ENCODE measurements at regions not wholly inside any gene's neighbourhood (a gene's known extent, or its start where the extent isn't known, plus 50 kb on each side); places are given as distances from the start of the nearest gene placed in this dataset.

GRCh38 chr14:30084811-30085210 lies 157.2 kb upstream of the PRKD1 start:
- no peak for TF ChIP-seq CHD2 (IDR thresholded peaks at IDR 0.05; ENCODE audit: low read length, partially characterized antibody)
- no peak for TF ChIP-seq SMC3 (IDR thresholded peaks at IDR 0.05; ENCODE audit: low read depth, low read length)
- TF ChIP-seq, protein P1, sequence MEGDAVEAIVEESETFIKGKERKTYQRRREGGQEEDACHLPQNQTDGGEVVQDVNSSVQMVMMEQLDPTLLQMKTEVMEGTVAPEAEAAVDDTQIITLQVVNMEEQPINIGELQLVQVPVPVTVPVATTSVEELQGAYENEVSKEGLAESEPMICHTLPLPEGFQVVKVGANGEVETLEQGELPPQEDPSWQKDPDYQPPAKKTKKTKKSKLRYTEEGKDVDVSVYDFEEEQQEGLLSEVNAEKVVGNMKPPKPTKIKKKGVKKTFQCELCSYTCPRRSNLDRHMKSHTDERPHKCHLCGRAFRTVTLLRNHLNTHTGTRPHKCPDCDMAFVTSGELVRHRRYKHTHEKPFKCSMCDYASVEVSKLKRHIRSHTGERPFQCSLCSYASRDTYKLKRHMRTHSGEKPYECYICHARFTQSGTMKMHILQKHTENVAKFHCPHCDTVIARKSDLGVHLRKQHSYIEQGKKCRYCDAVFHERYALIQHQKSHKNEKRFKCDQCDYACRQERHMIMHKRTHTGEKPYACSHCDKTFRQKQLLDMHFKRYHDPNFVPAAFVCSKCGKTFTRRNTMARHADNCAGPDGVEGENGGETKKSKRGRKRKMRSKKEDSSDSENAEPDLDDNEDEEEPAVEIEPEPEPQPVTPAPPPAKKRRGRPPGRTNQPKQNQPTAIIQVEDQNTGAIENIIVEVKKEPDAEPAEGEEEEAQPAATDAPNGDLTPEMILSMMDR (IDR thresholded peaks at IDR 0.05): no peak
- TF ChIP-seq, protein P2, sequence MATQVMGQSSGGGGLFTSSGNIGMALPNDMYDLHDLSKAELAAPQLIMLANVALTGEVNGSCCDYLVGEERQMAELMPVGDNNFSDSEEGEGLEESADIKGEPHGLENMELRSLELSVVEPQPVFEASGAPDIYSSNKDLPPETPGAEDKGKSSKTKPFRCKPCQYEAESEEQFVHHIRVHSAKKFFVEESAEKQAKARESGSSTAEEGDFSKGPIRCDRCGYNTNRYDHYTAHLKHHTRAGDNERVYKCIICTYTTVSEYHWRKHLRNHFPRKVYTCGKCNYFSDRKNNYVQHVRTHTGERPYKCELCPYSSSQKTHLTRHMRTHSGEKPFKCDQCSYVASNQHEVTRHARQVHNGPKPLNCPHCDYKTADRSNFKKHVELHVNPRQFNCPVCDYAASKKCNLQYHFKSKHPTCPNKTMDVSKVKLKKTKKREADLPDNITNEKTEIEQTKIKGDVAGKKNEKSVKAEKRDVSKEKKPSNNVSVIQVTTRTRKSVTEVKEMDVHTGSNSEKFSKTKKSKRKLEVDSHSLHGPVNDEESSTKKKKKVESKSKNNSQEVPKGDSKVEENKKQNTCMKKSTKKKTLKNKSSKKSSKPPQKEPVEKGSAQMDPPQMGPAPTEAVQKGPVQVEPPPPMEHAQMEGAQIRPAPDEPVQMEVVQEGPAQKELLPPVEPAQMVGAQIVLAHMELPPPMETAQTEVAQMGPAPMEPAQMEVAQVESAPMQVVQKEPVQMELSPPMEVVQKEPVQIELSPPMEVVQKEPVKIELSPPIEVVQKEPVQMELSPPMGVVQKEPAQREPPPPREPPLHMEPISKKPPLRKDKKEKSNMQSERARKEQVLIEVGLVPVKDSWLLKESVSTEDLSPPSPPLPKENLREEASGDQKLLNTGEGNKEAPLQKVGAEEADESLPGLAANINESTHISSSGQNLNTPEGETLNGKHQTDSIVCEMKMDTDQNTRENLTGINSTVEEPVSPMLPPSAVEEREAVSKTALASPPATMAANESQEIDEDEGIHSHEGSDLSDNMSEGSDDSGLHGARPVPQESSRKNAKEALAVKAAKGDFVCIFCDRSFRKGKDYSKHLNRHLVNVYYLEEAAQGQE (IDR thresholded peaks at IDR 0.05; ENCODE audit: low read depth, low read length): no peak
- no peak for TF ChIP-seq YY1 (IDR thresholded peaks at IDR 0.05; ENCODE audit: low read depth)
- TF ChIP-seq MEF2A (IDR thresholded peaks at IDR 0.05; ENCODE audit: borderline replicate concordance, low read depth): no peak
- no peak for TF ChIP-seq FOXM1 (IDR thresholded peaks at IDR 0.05; ENCODE audit: low read depth)
- TF ChIP-seq RAD21 (IDR thresholded peaks at IDR 0.05; ENCODE audit: low read length): no peak
- TF ChIP-seq EZH2phosphoT487 (IDR thresholded peaks at IDR 0.05; ENCODE audit: borderline replicate concordance, low read depth): no peak
- TF ChIP-seq TAF1 (IDR thresholded peaks at IDR 0.05; ENCODE audit: borderline replicate concordance, low read depth, low read length): no peak
- TF ChIP-seq, protein P3, sequence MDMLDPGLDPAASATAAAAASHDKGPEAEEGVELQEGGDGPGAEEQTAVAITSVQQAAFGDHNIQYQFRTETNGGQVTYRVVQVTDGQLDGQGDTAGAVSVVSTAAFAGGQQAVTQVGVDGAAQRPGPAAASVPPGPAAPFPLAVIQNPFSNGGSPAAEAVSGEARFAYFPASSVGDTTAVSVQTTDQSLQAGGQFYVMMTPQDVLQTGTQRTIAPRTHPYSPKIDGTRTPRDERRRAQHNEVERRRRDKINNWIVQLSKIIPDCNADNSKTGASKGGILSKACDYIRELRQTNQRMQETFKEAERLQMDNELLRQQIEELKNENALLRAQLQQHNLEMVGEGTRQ (IDR thresholded peaks at IDR 0.05; ENCODE audit: borderline replicate concordance, low read depth, low read length): no peak
- no peak for TF ChIP-seq FOSL2 (IDR thresholded peaks at IDR 0.05; ENCODE audit: borderline replicate concordance, low read depth)

Measured in SK-N-SH (cell line).